NCI-H2227 (cell line): ENCODE measurements at regions not wholly inside any gene's neighbourhood (a gene's known extent, or its start where the extent isn't known, plus 50 kb on each side); places are given as distances from the start of the nearest gene placed in this dataset.

ENCODE experiments used
- DNase-seq: peaks from one replicate; lab custom pipeline; 2025; ENCODE audit not compliant: unreplicated experiment; lab: John Stamatoyannopoulos, UW

DNA sequence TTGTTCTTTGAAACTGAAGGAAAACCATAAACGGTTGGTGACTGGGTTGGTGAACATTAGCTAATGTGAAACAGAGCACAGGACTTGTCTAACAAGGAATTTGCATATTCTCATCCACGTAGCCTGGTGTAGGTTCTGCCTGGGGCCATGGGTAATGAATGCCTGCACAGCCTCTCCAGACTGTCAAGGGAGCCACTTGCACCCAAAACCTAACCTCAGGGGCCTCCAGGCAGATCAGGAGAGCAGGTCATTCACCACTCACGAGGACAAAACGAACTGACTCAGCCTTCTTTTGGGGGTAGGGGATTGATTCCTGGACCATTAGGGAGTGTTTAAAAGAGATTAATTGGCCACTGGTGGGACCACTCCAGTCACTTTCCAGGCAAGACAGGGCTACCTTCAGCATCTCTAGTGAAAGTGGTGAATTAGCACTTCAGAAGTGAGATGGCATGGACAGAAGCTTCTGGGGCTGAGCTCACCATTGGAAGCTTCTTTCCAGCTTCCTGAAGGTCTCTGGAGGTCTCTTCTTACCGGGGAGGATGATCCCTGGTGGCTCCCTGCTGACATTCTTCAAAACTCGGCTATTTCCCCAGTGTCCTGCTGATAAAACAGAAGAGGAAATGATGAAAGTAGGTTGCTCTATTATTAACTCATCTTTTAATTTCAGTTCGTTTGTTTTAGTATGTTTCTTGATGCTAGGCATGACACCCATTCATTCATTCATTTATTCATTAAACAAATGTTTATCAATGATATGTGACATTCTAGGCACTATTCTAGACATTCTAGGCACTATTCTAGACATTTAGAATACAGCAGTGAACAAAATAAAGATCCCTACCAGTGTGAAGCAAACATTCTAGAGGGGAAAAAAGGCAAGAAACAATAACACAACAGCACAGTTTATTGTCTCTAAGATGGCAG is 104.5 kb upstream of the LNX1 start:
- DNase-seq, result no peak

DNA sequence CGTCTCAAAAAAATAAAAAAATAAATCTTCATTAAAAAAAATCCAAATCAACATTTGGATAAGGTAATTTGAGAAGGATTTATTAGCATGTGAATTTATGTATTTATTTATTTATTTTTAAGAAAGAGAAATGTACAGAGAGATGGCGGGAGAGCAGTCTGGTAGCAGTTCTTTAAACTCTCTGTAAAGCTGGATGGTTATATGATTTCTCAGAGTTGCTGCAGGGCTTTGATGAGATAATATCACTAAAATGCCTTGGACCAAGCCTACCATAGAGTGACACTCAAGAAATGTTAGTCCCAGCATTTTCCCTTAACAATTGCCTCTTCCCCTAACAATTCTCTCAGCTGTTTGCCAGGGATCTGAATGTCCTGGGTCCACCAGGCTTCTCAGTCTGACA is 103.4 kb upstream of the LNX1 start:
- no peak for DNase-seq

DNA sequence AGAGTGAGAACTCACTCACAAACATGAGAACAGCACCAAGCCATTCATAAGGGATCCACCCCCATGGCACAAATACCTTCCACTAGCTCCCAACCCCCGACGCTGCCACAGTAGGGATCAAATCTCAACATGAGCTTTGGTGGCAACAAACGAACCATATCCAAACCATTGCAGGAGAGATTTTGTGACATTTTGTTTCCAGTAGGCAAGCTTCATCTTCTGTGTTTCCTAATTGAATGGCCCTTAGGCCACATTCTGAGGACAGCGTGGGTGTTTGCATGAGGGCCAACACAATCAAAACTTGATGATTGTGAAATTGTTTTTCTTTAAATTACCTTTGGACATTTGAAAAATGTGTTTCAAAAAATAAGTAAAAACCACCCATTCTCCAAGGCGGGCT is 102.6 kb upstream of the LNX1 start:
- no peak for DNase-seq

DNA sequence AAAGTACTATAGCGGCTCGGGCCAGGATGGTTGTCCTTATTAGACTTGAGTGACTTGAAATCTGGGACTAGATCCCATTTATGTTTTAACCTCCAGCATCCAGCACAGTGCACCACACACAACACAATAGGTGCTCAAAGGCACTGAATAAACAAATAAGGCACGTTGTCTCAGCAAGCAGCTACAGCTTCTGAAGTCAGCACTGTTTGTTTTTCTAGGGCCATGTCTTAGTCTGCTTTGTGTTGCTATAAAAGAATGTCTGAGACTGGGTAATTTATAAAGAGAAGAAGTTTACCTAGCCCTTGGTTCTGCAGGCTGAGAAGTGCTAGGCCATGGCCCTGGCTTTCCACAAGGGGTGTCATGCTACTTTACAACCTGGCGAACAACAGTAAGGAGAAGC is 102.1 kb upstream of the LNX1 start:
- DNase-seq, result no peak

DNA sequence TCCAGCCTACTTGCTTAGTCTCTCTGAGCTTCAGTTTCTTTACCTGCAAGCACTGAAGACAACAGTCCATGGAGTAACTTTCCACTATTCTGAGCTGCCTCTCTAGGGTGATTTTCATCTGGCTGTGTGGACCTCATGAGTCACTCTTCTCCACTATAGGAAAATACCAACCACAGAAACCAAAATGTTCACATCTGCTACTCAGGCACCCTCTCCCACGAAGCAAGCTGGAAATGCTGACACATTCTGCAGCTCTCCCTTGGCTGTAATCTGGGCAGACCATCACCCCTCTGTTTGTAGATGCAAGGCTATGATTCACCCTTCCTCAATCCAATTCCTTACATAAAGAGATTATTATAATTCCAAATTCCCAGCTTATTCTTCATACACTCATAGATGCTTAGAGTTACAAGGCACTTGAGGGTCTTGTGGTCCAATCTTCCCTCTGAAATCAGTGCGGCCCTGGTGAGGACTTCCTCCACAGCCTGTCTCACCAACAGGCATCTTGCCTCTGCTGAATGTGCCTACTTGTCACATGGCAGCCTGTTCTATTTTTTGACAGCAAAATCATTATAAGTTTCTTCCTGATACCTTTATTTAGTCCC is 97.0 kb upstream of the LNX1 start:
- DNase-seq, result no peak

DNA sequence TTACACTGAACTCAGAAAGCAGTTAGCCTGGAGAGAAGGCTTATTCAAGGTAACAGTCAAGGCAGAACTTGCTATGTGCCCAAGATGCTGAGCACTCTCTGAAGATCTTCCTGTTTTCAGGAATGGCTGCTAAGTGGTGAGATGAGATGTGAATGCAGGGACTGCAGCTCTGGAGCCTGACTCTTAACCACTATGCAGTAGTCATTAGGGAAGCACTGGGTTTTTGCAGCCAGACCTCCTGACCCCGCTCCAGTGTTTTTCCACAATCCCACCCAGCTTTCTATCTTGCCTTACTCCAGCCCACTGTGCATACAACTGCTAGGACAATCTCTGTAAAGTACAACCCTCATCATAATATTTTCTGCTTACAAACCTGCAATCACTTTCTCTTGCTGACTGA is 95.2 kb upstream of the LNX1 start:
- no peak for DNase-seq

DNA sequence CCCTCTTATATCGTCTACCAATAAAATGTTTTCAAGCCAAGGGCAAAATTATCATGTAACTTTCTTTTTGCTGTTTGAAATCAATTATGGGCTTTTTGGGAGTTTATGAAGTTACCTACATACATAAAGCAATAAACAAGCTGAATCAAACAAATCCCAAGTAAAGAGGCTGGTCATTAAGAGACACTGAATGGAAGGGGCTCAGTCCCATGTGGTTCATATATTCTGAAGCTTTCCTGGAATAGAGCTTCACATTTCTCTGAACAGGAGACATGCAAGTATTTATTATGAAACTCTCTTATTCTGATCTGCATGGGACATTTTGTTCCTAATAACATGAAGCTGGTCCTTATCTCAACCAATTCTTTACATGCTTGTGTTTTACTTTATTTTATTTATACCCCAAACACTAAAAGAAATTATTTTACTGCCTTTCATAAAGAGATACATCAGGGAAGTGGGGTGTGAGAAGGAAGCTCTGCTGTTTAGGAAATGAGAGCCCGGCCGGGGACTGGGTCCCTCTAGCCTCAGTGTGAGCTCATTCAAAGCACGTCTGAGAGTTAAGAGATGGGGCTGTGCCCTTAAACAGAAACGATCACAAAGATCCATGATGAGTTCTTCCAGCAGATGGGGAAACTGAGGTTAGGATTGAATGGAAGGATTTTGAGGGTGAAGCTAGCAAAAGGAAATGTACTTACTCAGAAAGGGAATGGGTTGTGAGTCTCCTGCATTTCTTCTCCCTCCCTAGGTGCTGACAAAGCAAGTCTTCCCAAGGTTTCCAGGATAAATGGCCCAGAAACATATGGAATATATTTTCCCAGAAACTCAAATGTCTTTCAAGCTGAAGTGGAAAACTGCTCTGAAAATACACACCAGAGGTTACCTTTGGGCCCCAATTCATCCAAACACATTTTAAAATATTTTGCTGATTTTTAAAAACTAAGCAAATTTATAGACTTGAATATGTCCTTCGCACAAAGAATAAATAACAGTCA is 93.1 kb upstream of the LNX1 start:
- DNase-seq, result no peak

DNA sequence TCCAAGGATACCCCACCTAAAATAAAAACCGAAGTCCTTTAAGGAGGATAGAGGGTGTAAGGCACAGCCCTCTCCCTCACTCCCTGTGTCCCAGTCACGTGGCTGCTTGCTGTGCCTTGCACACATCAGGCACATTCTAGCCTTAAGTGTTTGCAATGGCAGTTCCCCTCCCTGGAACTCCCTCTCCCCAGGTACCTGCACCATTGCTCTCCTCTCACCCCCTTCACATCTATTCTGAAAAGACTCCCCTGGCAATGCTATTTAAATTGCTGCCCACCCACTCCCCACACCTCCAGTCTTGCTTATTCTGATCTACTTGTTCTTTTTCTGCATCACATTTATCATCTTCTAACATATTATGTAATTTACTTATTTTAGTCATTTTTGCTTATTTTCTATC is 91.6 kb upstream of the LNX1 start:
- no peak for DNase-seq

DNA sequence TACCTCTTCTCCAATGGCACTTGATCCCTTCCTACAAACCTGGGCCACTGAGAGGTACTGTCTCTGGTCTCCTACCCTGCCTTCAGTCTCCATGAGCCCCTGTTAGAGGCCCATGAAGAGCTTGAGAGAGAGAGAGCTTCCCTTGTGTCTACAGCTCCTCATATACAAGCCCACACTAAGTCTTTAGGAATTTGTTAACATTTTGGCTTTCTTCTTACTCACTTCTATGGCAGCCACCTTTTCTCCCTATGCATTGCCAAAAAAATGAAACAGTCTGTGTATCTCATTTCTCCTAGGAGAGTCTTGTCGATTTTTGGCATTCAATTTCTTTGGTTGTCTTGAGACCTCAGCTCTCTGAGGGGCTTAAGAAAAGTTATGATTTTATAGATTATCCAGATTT is 90.9 kb upstream of the LNX1 start:
- DNase-seq, result no peak

DNA sequence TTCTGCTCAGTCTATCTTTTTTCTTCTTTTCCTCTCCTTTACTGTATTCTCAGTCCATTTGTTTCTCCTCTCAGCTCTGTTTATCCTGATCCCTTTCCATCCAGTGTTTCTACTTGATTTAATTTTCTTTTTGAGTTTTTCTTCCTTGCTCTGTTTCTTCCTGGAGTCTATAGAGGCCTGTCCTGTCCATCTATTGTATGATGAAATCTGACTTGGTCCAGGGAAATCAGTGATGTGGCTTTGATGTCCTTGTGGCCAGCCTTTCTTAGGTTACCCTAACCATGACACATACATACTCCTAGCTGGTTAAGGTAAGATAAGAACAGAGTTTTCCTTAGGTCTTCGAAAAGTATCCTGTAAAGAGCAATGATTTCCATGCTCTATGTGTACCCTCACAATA is 89.3 kb upstream of the LNX1 start:
- DNase-seq, result no peak

DNA sequence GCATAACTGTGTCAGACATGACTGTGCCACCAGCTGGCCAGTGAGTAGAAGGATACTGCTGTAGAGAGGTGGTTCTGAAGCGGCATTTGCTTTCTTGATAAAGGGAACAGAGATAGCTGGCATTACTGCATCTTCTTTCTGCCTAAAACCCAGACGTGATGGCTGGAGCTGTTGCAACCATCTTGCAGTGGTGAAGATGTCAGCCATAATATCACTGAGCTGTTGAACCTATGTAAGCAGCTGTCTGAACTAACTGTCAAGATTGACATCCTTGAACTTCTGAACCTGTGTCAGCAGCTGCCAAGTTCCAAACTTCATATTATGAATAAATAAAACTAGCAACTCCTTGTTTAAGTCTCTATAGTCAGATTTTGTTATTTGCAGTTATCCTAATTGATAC is 88.9 kb upstream of the LNX1 start:
- no peak for DNase-seq

DNA sequence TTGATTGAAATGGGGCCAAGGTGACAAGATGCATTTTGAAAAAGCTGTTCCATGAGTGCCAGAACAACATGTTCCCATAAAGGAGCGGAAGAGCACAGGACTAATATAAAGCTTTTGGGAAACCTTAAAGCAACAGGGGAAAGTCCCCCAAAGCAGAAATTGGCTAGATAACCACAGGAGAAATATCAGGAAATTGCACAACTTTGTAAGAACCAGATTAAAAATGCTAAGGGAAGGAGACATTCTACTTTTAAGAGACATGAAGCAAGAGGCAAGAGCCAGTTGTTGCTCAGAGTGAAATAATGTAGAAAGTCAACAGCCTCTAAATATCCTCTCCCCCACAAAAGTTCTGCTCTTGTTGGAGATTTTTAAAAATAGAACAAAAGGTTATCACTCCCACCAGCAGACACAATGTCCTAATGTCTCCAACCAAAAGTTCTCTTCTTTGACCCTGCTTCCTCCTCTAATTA is 85.2 kb upstream of the LNX1 start:
- DNase-seq, result no peak

DNA sequence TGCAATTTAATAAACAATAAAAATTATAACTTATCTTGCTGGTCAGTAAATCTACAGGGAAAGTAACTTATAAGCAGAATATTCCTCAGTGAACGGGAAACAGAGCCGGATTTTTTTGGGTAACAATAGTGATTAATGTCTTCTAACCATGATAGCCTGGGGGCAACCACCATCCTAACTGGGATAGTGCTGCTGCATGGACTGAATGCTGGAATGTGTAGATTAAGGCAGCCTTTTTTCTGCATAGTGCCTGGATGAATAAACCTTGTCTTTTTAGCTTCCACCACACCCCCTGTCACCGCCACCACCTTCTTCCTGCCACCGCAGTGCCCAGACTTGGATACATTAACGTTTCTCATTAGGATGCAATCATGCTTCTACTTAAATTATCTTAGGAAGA is 83.6 kb upstream of the LNX1 start:
- no peak for DNase-seq

DNA sequence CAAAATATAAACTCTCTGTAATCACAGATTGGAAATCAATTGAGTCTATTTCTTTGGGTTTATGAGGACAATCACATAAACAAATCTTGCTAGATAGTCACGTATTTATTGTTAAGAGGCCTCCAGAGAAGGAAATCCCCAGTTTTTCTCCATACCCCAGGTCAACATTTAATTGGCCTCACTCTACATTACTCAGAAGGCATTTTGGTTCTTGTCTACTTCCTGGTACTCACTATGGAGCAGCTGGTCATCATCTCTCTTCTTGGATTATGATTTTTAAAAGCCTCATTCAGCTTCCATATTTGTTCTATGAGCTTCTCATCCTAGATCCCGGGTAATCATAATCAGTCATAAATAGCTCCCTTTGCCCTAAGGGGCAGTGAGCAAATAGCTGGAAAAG is 81.6 kb upstream of the LNX1 start:
- DNase-seq, result no peak

DNA sequence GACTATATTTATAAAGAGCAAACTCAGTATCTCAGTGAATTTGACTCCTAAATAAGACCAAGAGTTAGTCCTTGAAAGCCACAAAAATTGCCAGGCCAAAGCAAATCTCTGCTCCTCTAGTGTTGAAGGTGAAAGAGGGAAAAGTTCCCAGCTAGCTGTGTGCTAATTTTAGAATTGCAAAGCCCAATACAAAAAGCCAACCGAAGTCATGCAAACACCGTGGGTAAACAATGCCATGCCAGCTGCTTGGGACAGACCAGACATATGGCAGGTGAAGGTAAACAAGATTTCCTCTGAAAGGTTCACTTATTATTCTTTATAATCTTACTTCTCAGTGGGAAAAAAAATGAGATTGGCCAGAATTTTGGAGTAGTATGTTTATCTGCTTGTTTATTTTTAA is 80.5 kb upstream of the LNX1 start:
- DNase-seq, result no peak

DNA sequence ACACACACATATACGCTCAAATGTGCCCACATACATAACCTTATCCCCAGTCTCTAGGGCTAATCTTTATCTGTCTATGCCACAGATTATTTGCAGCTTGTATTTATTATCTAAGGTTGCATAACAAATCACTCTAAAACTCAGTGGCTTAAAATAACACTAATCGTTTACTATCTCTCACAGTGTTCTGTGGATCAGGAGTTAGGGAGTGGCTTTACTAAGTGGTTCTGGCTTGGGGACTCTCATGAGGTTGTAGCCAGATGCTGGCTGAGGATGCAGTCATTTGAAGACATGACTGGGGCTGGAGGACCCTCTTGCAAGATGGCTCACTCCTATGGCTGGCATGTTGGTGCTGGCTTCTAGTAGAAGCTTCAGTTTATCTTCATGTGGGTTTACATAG is 68.5 kb upstream of the LNX1 start:
- DNase-seq, result no peak

DNA sequence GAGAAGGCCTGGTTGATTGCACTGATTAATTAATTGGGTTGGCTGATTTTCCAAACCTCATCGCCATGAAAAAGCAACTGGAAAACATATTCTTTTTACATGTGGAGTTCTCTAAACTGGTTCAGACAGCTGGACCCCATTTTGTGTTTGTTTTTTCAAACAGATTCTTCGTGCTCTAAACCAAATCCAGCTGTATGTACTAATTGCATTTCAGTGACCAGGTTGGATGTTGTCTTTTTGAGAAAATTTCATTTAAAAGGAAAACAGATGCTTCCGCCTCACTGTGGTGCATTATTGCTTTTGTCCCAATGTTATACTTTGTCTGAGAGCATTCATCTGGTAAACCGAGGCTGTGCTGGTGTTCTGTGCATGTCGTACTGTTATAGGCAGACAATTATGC is 67.8 kb upstream of the LNX1 start:
- DNase-seq, result no peak

DNA sequence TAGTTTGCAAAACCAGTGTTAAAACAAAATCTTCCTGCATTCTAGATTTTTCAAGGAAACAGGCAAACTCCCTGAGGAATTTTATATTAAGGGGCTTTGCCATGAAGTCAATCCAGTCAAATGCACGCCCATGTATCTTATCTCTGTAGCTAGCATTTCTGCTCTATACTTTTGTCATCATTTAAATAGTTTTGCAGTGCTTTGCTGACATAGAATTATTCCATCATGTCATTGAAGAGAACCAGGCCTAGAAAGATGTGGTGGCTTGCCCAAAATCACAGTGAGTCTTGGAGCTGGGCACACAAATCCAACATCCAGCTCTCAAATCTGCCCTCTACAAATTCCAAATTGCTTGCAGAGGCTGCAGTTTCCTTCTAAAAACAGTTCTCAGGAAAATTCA is 66.7 kb upstream of the LNX1 start:
- no peak for DNase-seq

DNA sequence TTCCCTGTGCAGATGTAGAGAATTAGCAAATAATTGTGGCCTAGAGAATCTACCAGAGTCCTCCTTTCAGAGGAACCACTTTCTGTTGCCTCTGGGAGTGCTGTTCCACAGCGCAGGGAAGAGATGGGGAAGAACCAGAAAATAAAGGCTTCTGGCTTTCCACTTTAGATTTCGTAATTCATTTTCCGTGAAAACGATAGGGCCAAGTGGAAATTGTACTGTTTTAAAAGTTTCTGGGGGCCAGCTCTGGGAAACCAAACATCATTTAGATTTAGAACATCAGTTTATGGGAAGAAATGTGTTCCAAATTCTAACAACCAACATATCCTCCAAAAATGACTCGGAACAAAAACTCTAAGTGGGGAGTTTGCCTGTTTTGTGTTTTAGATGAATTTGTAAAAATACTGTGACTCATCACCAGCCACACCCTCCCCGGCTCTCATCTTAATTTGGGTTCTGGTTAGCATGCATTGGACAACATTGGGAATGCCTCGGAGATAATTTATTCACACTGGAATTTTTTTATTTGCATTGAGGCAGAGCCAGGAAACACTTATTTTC is 65.2 kb upstream of the LNX1 start:
- no peak for DNase-seq

DNA sequence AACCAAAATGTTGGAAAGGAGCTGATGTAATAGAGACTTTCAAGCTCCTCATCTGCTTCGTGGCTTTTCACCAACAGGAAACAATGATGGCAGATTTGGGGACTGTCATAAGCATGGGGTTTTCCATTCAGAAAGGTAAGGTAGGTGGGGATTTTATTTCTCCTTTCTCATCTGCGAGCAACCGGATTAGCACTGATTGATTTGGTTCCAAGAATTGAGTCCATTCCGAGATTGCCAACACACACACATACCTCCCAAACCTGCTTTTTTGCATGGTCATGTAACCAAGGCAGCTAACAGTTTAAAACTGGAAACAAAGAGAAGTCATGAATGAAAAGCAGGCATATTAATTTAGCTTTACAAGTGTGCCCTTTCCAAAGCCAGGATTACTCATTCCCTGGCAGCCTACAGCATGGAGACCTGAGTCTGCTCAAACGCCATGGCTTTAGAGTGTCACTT is 63.0 kb upstream of the LNX1 start:
- no peak for DNase-seq

DNA sequence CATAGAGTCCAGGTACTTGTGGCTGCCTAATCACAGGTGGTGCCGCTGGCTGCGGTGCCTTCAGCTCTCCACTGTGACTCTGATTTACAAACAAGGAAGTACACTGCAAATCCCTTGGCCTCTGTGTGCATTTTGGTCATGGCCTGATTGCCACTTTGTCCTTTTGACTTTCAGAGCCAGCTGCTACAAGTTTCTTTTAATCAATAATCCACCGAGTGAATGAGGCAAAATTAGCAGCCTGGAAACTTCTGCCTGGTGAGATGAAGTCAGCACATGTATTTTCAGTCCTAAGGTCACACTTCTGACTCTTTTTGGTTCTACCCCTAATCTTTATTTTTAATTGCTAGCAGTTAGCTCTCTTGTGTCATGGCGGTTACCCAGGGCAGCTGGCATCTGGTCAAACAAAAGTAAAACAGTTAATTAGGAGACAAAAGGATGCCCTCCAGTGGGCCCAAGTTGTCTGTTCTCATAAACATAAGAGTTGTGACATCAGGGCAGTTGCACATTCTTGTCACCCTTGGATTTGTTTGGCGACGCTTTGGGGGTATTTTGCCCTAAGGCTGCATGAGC is 62.3 kb upstream of the LNX1 start:
- DNase-seq, result no peak
